Right renal cortex interstitium (tissue), 3 donors: ENCODE measurements at regions not wholly inside any gene's neighbourhood (a gene's known extent, or its start where the extent isn't known, plus 50 kb on each side); places are given as distances from the start of the nearest gene placed in this dataset.
A peak's percentile ranks its signal among the peaks of the same experiment; 100 is the strongest.

ENCODE experiments used
- DNase-seq, 3 donors: peaks; one replicate each; pipeline ENCODE4 v3.0.0-alpha.2; 2013; ENCODE audit warnings: low read depth in 3 of 3, low spot score in 2 of 3

DNA sequence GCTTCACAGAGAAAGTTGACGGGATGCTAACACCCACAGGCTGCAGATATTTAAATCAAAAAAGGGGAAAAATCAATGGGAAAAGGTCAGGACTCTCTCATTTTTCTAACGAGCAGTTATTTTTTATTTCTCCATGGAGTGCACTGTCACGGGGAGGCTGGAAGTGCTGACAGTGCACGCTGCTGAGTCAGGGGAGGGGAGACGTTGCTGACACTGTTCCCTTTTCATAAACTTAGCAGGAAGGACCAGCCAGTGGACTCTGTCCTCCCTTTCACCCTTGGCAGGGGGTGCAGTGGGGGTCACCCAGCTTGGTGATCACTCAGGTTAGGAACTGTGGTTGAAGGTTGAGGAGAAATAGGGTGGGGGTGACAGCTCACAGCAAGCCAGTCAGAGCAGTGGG lies 65.6 kb upstream of the FUT8 start:
- DNase-seq: no peak

DNA sequence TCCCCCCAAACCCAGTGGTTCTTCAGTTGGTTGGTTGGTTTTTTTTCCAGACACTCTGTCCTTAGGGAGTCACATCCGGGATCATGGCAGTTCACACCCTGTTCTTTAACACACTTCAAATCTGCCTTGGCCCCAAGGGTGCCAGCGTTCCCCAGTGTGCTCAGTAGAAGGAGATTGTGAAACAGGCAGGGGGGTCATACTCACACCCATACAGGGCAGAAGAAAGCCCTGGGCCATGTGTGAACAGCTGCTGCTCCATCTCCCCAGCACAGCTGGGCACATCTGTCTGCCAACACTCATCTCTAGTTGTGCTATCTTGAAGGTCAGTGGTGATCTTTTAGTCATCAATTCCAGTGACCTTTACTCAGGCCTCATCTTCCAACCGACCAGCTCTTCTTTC lies 64.4 kb upstream of the FUT8 start:
- no peak for DNase-seq

DNA sequence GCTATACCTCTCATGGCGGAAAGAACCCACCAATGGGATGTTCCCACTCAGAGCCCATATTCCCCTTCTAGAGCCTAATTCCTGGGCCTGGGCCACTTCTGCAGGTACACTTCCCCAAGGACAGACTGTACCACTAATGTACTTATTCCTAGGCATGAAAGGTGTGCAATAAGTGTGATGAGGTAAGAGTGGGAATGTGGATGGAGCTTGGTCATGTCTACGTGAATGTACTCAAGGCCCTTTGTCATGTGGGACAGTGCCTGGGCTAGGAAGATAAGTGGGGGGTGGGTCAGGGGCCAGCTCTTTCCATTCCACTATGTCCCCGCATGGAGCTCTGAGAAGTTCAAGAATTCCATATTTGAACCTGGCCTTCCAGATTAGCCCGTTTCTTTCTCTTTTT lies 63.4 kb upstream of the FUT8 start:
- DNase-seq: no peak

DNA sequence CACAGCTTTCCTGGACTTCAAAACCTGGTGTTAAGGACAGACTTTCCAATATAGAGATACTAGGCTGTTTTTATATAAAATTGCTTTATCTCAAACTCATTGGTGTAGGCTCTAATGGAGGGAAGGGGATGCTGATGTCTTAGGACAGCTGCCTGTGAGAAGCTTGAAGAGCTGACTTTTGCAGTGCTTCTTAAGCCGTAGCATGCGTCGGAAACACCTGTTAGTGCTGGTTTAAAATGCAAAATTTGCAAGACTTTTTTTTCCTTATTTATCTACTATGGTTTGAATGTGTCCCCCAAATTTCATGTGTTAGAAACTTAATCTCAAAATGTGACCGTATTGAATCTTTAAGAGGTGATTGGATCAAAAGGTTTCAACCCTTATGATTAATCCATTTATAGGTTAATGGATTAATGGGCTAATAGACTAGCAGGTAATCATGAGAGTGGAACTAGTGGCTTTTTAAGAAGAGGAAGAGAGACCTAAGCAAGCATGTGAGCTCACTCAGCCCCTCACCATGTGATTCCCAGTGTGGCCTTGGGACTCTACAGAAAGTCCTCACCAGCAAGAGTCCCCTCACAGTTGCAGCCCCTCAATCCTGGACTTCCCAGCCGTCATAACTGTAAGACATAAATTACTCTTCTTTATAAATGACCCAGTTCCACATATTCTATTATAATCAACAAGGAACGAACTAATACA lies 60.9 kb upstream of the FUT8 start:
- no peak for DNase-seq

DNA sequence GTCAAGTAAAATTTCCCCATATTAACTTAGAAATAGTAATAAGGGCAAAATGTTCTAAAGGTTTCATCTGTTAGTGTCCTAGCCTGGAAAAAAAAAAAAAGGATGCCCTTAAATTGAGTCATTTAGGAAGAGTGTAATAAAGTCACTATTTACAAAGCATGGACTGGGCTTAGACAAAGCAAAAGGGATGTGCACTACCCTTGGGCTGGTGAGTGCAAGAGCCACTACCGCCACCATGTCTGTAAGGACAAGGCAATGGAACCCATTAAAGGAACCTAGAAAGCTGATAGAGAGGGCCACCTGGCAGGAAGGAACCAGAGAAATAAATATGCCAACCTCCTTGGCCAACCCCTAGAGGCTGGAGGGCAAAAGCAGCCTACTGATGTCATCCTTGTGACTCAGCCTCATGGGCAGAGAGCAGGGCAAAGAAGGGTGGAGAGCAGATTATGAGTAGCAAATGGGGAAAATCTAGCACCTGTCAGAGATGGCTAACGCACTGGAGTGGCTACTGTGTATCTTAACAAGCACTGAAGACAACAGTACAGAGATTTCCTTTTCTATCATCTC lies 59.5 kb upstream of the FUT8 start:
- no peak for DNase-seq

DNA sequence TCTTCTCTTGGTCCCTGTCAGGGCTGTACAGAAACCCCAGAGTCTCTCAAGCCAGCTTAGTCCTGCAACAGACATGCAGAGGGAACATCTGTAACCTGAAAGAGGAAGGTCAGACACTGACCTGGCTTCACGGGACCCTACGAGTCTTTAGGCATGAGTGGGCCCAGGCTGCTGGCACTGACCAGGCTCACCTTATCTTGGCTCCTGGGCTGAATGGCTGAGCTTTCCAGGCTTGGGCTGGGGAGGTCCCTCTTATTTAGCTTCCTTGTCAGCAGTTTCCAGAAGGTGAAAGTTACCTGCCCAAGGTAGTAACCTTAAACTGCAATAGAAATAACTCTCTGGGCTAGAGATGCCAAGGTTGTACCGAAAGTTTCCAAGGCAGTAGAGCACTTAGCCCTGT lies 58.4 kb upstream of the FUT8 start:
- DNase-seq: no peak

DNA sequence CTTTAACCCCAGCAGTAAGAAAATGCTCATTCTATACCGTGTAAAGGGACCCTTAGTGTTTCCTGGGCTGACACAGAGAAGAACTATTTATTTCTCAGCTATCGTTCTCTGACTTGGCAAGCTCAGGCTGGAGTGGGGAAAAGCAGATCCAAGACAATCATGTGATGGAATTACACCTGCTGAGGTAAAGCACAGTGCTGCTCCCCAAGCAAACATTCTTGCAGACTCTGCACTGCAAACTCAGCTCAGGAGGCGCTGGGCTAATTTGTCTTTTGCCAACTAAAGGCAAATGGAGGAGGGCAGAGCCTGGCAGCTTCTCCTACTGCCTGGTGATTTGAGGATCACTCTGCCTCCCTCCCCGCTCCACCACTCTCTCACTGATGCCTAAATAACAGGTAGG lies 57.8 kb upstream of the FUT8 start:
- DNase-seq: no peak

DNA sequence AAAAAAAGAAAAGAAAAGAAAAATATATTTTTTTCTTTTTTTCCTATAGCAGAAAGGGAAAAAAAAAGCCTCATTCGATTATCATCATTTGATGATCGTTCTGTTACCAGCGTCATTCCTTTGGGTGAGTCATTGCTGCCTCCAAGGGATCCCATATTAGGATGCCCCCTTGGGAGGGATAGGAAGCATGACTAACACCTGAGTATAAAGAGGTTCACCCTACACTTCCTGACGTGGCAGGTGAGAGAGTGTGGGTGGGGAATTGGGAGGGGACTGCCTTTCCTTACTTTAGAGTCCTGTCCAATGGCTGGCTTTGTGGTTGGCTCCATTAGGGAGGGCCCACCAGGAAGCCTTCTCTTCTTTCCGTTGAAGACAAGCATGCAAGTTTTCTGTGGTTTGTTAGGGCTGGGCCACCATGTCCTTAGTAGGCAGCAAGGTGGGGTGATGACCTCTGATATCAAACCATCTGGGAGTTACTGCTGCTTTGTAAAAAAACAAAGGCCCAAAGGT lies 56.1 kb upstream of the FUT8 start:
- DNase-seq: no peak

DNA sequence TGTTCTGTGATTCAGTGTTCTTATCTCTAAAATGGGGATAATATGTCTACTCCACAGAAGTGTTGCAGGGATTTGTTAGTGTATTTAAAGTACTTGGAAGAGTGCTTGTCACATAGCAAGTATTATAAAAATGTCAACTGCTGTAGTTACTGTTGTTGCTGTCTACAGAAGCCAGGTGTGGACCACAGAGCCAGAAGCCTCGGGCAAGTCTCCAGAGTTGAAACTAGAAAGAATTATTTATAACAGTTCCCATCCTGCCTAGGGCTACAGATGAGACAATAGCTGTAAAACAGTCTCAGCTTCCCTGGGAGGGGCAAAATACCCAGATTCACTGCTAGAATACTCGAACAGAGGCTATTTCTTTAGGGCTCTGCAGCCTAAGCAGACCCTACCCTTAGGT lies 55.4 kb upstream of the FUT8 start:
- no peak for DNase-seq

DNA sequence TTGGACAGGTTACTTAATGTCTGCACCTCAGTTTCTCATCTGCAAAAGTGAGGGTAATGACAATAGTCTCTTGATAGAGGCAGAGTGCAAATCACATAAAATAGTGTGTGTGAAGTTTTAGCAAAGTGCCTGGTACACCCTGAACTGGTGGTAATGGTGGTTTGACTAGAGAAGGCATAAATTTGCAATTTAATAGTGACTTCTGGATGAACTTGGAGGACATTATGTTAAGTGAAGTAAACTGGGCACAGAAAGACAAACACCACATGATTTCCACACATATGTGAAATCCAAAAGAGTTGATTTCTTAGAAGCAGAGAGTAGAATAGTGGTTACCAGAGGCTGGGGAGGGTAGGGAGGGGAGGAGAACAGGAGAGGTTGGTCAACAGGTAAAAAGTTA lies 54.8 kb upstream of the FUT8 start:
- no peak for DNase-seq

DNA sequence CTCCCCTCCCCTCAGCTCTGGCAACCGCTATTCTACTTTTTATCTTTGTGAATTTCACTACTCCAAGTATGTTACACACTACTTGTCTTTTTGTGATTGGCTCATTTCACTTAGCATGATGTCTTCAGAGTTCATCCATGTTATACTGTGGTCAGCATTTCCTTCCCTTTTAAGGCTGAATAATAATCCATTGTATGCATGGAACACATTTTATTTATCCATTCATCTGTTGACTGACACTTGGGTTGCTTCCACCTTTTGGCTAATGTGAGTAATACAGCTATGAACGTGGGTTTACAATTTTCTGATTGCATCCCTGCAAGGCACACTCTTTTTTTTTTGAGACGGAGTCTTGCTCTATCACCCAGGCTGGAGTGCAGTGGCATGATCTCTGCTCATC lies 53.0 kb upstream of the FUT8 start:
- no peak for DNase-seq

DNA sequence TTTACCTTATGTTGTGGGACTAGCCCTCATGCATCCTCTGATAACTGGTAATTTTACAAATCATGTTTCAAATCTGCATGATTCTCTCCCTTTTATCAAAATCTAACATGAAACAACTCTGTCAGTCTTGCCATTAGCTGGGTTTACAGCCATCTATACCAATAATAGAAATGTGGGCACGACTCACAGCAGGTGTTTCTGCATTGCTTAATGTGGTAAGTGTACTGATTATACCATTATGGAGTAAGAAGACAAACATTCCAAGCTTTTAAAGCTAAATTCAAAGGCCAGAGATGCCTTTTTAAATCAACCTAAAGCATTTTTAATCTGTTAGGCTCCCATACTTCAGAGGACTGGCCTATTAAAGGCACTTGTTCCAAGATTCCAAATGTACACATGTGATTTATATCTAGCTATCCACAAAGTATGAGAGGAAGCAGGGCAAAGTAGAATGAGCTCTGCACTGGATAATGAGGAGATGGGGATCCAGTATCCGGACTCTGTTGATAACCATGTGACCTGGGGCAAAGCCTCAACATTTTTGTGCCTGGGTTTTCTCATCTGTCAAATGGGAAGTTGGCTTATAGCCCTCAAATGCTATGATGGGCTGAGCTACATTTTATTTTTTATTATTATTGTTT lies 52.3 kb upstream of the FUT8 start:
- DNase-seq: no peak

DNA sequence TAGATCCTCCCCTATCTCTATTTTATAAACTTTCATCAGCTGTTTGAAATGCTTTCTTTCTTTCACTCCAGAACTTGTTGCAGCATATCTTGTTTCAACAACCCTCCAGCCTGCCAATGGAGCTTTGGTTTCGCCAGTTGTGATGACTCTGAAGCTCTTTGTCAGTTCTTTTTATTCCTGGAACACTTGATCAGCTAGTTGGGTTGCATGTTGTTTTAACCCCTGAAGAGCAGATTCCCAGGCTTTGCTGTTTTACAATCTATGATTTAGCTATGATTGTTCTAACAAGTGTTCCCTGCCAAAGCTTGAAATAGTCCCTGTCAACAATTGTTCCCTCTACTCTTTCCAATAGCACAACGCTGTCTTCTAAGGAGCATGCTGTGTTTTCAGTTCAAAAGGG lies 50.6 kb upstream of the FUT8 start:
- DNase-seq: peak in 1 of 3 donors; percentile 8
